ENCODE measurements at regions not wholly inside any gene's neighbourhood (a gene's known extent, or its start where the extent isn't known, plus 50 kb on each side); places are given as distances from the start of the nearest gene placed in this dataset.

GRCh38 chr12:76223869-76224268, 124.3 kb downstream of the BBS10 start:
- Histone ChIP-seq H3K36me3 (ENCODE audit: control insufficient read depth in 2 of 2, insufficient read depth in 1 of 2, low read length in 2 of 2) (no peaks in the 10 kb centered on the region), H3K4me3 (ENCODE audit: low read depth, low read length) (no peak overlapping the region), H3K9me3 (ENCODE audit: control insufficient read depth, insufficient read depth, low read depth, low read length) (no peaks in the 10 kb centered on the region), H3K27ac (ENCODE audit: extremely low read depth, low read depth, low read length) (no peak overlapping the region), H3K4me1 (ENCODE audit: control insufficient read depth, insufficient read depth, low read length) (no peaks in the 10 kb centered on the region)
- ChIA-PET CTCF (no interaction called here), POLR2A (no interaction called here)
- no peak for TF ChIP-seq ZNF571 (tag by site-specific recombination; IDR thresholded peaks at IDR 0.05)
- no peak for TF ChIP-seq ZFP41 (tag by site-specific recombination; IDR thresholded peaks at IDR 0.05; ENCODE audit: borderline replicate concordance)
- no peak for TF ChIP-seq AEBP2 (tag by site-specific recombination; IDR thresholded peaks at IDR 0.05; ENCODE audit: borderline replicate concordance)
- TF ChIP-seq ZBTB10 (tag by site-specific recombination; IDR thresholded peaks at IDR 0.05): no peak
- TF ChIP-seq MYNN (tag by site-specific recombination; IDR thresholded peaks at IDR 0.05; ENCODE audit: borderline replicate concordance): no peak

- Histone ChIP-seq H3K4me1 (ENCODE audit: control insufficient read depth, insufficient read depth, low read length) (no peaks in the 10 kb centered on the region), H3K27ac (ENCODE audit: extremely low read depth, low read depth, low read length) (no peak overlapping the region), H3K36me3 (ENCODE audit: control insufficient read depth in 2 of 2, insufficient read depth in 1 of 2, low read length in 2 of 2) (no peaks in the 10 kb centered on the region), H3K4me3 (ENCODE audit: low read depth, low read length) (no peak overlapping the region), H3K9me3 (ENCODE audit: control insufficient read depth, insufficient read depth, low read depth, low read length) (no peaks in the 10 kb centered on the region)
- CTCF ChIA-PET: interaction anchor here (0.7 kb wide), 1 partner anchor 413 kb away, joined by 3 read pairs; no protein-coding TSS in a partner anchor
- POLR2A ChIA-PET: no interaction called here
- TF ChIP-seq ZNF76 (tag by site-specific recombination; IDR thresholded peaks at IDR 0.05; ENCODE audit: borderline replicate concordance, low read depth) (no peak), GLIS1 (tag by site-specific recombination; IDR thresholded peaks at IDR 0.05) (no peak), PRDM10 (tag by site-specific recombination; IDR thresholded peaks at IDR 0.05) (no peak), ZNF530 (tag by site-specific recombination; IDR thresholded peaks at IDR 0.05; ENCODE audit: low read depth) (no peak), EGR2 (tag by site-specific recombination; IDR thresholded peaks at IDR 0.05; ENCODE audit: low read depth) (no peak), ZBTB10 (tag by site-specific recombination; IDR thresholded peaks at IDR 0.05) (no peak), ZNF324 (tag by site-specific recombination; IDR thresholded peaks at IDR 0.05) (no peak), ZNF132 (tag by site-specific recombination; IDR thresholded peaks at IDR 0.05; ENCODE audit: borderline replicate concordance) (no peak), ZNF398 (tag by site-specific recombination; IDR thresholded peaks at IDR 0.05) (no peak), ZNF23 (tag by site-specific recombination; IDR thresholded peaks at IDR 0.05; ENCODE audit: borderline replicate concordance) (no peak), ZNF19 (tag by site-specific recombination; IDR thresholded peaks at IDR 0.05; ENCODE audit: low read depth) (no peak), ZNF558 (tag by site-specific recombination; IDR thresholded peaks at IDR 0.05) (no peak), ZNF221 (tag by site-specific recombination; IDR thresholded peaks at IDR 0.05; ENCODE audit: borderline replicate concordance) (no peak), ZSCAN30 (tag by site-specific recombination; IDR thresholded peaks at IDR 0.05) (no peak), ZFP37 (tag by site-specific recombination; IDR thresholded peaks at IDR 0.05) (no peak), ZNF571 (tag by site-specific recombination; IDR thresholded peaks at IDR 0.05) (no peak)
Measured at GRCh38 chr12:76220980-76221379, 127.2 kb downstream of the BBS10 start.

Data from HEK293 (cell line).